K562 (cell line): ENCODE measurements at regions not wholly inside any gene's neighbourhood (a gene's known extent, or its start where the extent isn't known, plus 50 kb on each side); places are given as distances from the start of the nearest gene placed in this dataset.

Experiments
- CBX1 ChIP-seq: sonication (generic); IDR thresholded peaks from 2 replicates; pipeline ENCODE4 v1.6.1; 2016; ENCODE audit warnings: antibody characterized with exemption, low read depth, mild to moderate bottlenecking
- CHD4 ChIP-seq: fragments of 200-600 bp; sonication (generic); IDR thresholded peaks from 3 replicates; pipeline ENCODE4 v1.6.1; 2012; ENCODE audit warnings: low read depth, mild to moderate bottlenecking, mixed read lengths, low read length, inconsistent platforms; ENCODE audit not compliant: insufficient read depth, insufficient replicate concordance, poor library complexity, severe bottlenecking
- CTCF ChIP-seq, 3 experiments: IDR thresholded peaks in 2 of 3; conservative IDR thresholded peaks in 1 of 3; 2 replicates each; pipeline ENCODE4 v1.5.1; 2011 to 2012; ENCODE audit warnings: low read length in 3 of 3, mild to moderate bottlenecking in 3 of 3, control low read depth in 2 of 3, improper control_type of control experiment in 1 of 3, inconsistent platforms in 1 of 3, low read depth in 1 of 3, mixed read lengths in 1 of 3, moderate library complexity in 1 of 3; ENCODE audit not compliant: insufficient read depth in 2 of 3
- HMGXB4 ChIP-seq: sonication (generic); formaldehyde crosslinking; IDR thresholded peaks from 2 replicates; pipeline ENCODE4 v1.8.1; 2023; ENCODE audit warnings: mild to moderate bottlenecking, missing genetic modification reagents
- RAD21 ChIP-seq, 2 experiments: fragments of 250-450 bp in 1 of 2; fragments of 450-650 bp in 1 of 2; sonication (Bioruptor Pico) in 1 of 2; formaldehyde crosslinking in 1 of 2; IDR thresholded peaks in 1 of 2; conservative IDR thresholded peaks in 1 of 2; 2 replicates each; pipeline versions ENCODE4 v1.4.0 to v1.8.0; 2020 to 2022; ENCODE audit warnings: mild to moderate bottlenecking in 2 of 2, moderate library complexity in 1 of 2
- REST ChIP-seq, 2 experiments: fragments of 450-650 bp; formaldehyde crosslinking in 1 of 2; IDR thresholded peaks; 2 replicates each; pipeline versions ENCODE4 v1.4.0 to v1.6.1; 2014 to 2020; ENCODE audit warnings: mild to moderate bottlenecking in 2 of 2, borderline replicate concordance in 1 of 2, low read depth in 1 of 2
- SMC3 ChIP-seq: conservative IDR thresholded peaks from 2 replicates; pipeline ENCODE4 v1.6.1; 2011; ENCODE audit warnings: low read depth, low read length, improper control_type of control experiment; ENCODE audit not compliant: insufficient read depth
- SP1 ChIP-seq: sonication (generic); formaldehyde crosslinking; IDR thresholded peaks from 2 replicates; pipeline ENCODE4 v1.8.1; 2022; ENCODE audit warnings: mild to moderate bottlenecking, missing genetic modification reagents

DNA sequence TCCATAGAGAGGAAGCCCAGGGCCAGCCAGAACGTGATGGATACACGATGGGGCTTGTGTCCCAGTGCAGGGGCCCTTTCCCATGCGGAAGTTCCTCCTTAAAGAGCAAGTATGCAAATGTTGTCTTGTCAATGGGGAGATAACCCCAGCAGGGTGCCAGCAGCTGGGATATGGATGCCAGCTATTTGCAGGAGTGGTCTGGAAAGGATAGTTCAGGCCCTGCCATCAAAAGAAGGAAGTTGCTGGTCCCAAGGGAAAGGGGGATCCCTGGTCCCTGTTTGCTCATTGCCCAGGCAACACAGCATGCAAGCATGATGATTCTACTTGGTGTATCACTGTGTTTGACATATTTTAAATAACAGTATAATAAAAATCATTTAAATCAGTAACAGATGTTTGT, 73.1 kb upstream of the HECW1 start:
- TF ChIP-seq RAD21 (CRISPR knock-in tag; conservative IDR thresholded peaks at IDR 0.05 in 1 of 2, IDR thresholded peaks at IDR 0.05 in 1 of 2) (no peak), CTCF (IDR thresholded peaks at IDR 0.05 in 2 of 3, conservative IDR thresholded peaks at IDR 0.05 in 1 of 3; ENCODE audit: insufficient read depth in 2 of 3, low read depth in 1 of 3, low read length in 3 of 3) (no peak), CBX1 (no peak), SP1 (CRISPR knock-in tag) (no peak), SMC3 (no peak), CHD4 (no peak), REST (IDR thresholded peaks at IDR 0.05; ENCODE audit: borderline replicate concordance) (no peak), REST (CRISPR knock-in tag; IDR thresholded peaks at IDR 0.05; ENCODE audit: low read depth) (no peak), HMGXB4 (CRISPR knock-in tag) (no peak)
